Heart left ventricle (tissue), 13 donors: ENCODE measurements at regions not wholly inside any gene's neighbourhood (a gene's known extent, or its start where the extent isn't known, plus 50 kb on each side); places are given as distances from the start of the nearest gene placed in this dataset.

Experiments used
- POLR2A ChIP-seq, 2 donors: fragments of 450-650 bp; IDR thresholded peaks; one replicate each; pipeline ENCODE4 v1.6.1; 2017; ENCODE audit warnings: antibody characterized with exemption in 2 of 2, mild to moderate bottlenecking in 2 of 2, moderate library complexity in 2 of 2
- TF ChIP-seq, protein P1 (sequence below), 12 donors: fragments of 200-600 bp; sonication (generic) in 4 of 12; IDR thresholded peaks; one replicate each; pipeline versions ENCODE4 v1.5.0 to v1.8.0; 2018 to 2022; ENCODE audit warnings: antibody characterized with exemption in 12 of 12, mild to moderate bottlenecking in 5 of 12
- donor health status: ischemic (EF 13 %, LVEDD 7.1; RV severe dilation, severe dysfunction).
- donor health status: DM: no; HTN: yes; CAD: no.
- donor health status: DM: no; HTN: no; CAD: no.
- donor health status: ischemic (EF 25% LVEDD 6.9; RV normal size, moderate dysfunction).
- donor health status: ischemic (EF 25% LVEDD 5.7; RV mildly dilated, moderate dysfunction).
- donor health status: ischemic (EF 35%, LVEDD 5.7; RV mildly dilated, moderate dysfunction).
- donor health status: nonischemic (EF 11% LVEDD 7.7; RV severe dilation, severe dysfunction).
- donor health status: DM: yes; HTN: yes; CAD: no.
- donor health status: PGD.
- donor health status: ischemic (EF 29% LVEDD 5.4; RV normal size, mild dysfunction).
- donor health status: nonischemic (EF 23%, LVEDD 6.1; RV moderate dilation, normal function).

DNA sequence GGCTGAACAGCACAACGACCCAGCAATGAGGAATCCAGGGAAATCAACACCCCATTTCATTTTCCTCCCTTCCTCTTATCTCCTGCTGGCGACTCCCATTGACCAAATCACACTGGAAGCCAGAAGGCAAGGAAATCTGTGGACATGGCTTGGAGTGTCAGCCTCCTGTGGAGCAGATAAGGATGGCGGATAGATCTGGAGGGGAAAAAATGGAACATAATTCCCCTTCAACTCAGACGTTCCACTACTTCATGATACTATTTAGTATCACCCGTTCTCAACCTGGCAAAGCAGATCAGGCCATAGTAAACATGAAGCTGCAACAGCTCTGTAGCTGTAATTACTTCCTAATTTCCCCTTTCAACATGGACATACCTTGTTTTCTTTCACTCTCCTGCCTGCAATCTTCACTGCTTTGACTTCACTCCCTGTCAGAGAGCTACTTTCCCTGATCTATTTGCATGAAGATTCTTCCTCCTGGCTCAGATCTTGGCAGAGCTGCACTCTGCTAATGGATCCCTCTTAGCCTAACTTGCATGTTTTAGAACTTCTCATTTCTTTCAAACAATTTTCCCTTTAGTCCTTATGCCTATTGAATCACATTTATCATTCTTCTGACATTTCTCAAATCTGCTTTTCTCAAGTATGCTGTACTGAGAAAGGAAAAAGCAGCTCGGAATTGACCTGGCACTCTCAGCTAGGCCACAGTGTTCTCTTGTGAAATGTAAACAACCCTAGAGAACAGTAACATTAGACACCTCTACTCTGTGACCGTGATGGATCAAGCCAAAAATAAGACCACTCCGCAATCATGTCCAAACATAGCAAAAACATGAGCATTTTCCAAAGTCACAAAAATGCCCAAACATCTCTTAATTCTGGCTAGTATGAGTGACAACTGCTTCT lies 135.1 kb downstream of the ETNK1 start:
- TF ChIP-seq, protein P1, sequence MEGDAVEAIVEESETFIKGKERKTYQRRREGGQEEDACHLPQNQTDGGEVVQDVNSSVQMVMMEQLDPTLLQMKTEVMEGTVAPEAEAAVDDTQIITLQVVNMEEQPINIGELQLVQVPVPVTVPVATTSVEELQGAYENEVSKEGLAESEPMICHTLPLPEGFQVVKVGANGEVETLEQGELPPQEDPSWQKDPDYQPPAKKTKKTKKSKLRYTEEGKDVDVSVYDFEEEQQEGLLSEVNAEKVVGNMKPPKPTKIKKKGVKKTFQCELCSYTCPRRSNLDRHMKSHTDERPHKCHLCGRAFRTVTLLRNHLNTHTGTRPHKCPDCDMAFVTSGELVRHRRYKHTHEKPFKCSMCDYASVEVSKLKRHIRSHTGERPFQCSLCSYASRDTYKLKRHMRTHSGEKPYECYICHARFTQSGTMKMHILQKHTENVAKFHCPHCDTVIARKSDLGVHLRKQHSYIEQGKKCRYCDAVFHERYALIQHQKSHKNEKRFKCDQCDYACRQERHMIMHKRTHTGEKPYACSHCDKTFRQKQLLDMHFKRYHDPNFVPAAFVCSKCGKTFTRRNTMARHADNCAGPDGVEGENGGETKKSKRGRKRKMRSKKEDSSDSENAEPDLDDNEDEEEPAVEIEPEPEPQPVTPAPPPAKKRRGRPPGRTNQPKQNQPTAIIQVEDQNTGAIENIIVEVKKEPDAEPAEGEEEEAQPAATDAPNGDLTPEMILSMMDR (IDR thresholded peaks at IDR 0.05) = no peak
- TF ChIP-seq POLR2A (IDR thresholded peaks at IDR 0.05) = no peak
